Panc1 (cell line): ENCODE measurements at regions not wholly inside any gene's neighbourhood (a gene's known extent, or its start where the extent isn't known, plus 50 kb on each side); places are given as distances from the start of the nearest gene placed in this dataset.

Experiments
- ATAC-seq: fragments of 200-7000 bp; cut with Tn5 transposase; 2 replicates; pipeline ENCODE4 v1.9.1; 2020; ENCODE audit warnings: mild to moderate bottlenecking, moderate library complexity
- BruUV-seq: library from RNA; stranded (reverse); fragments of 400-500 nt; replicated peaks from 2 replicates; lab custom pipeline; 2021; lab: Mats Ljungman, UMichigan
- CTCF ChIA-PET: fragments of 300-600 bp; sonication (Branson Sonifier 250); formaldehyde crosslinking; loops from one replicate; lab custom pipeline; 2022; ENCODE audit warnings: antibody characterized with exemption; lab: Charles Lee
- POLR2A ChIA-PET: fragments of 300-600 bp; sonication (Branson Sonifier 250); formaldehyde crosslinking; loops from one replicate; lab custom pipeline; 2022; ENCODE audit warnings: antibody characterized with exemption; lab: Charles Lee
- DNase-seq: peaks from one replicate; pipeline ENCODE4 v3.0.0-alpha.2; 2010; ENCODE audit warnings: low read depth, low spot score
- H3K27ac ChIP-seq: 2 replicates; pipeline ENCODE4 v1.5.1; 2011; ENCODE audit warnings: mild to moderate bottlenecking, low read length, inconsistent platforms
- H3K27me3 ChIP-seq: fragments of 200-500 bp; sonication (Bioruptor generic); 2 replicates; pipeline ENCODE4 v1.6.0; 2014; ENCODE audit warnings: low read length, inconsistent platforms; ENCODE audit not compliant: control insufficient read depth, insufficient read depth
- H3K36me3 ChIP-seq: fragments of 200-500 bp; sonication (Bioruptor generic); 2 replicates; pipeline ENCODE4 v1.5.1; 2014; ENCODE audit warnings: inconsistent platforms, mild to moderate bottlenecking, low read length, moderate library complexity; ENCODE audit not compliant: control insufficient read depth, insufficient read depth
- H3K4me1 ChIP-seq: 2 replicates; pipeline ENCODE4 v1.5.1; 2011; ENCODE audit warnings: inconsistent platforms, mild to moderate bottlenecking, low read length, moderate library complexity; ENCODE audit not compliant: control insufficient read depth, insufficient read depth
- H3K4me3 ChIP-seq, 2 experiments: 2 replicates each; pipeline ENCODE4 v1.5.1; 2011 to 2012; ENCODE audit warnings: low read depth in 2 of 2, low read length in 2 of 2, mild to moderate bottlenecking in 2 of 2, inconsistent platforms in 1 of 2, moderate library complexity in 1 of 2
- H3K9me3 ChIP-seq: fragments of 200-500 bp; sonication (Bioruptor generic); 2 replicates; pipeline ENCODE4 v1.5.1; 2014; ENCODE audit warnings: low read depth, mild to moderate bottlenecking, inconsistent platforms, low read length, moderate library complexity; ENCODE audit not compliant: control insufficient read depth, insufficient read depth
- CTCF ChIP-seq: fragments of 450-650 bp; IDR thresholded peaks from 2 replicates; pipeline ENCODE4 v1.5.1; 2017; ENCODE audit warnings: mild to moderate bottlenecking
- POLR2AphosphoS5 ChIP-seq: IDR thresholded peaks from 2 replicates; pipeline ENCODE4 v1.6.1; 2012; ENCODE audit warnings: mild to moderate bottlenecking, low read depth, low read length, moderate library complexity
- REST ChIP-seq, 2 experiments: IDR thresholded peaks; 2 replicates each; pipeline ENCODE4 v1.6.1; 2011 to 2012; ENCODE audit warnings: low read depth in 2 of 2, control low read depth in 1 of 2, low read length in 1 of 2, mild to moderate bottlenecking in 1 of 2, moderate library complexity in 1 of 2; ENCODE audit not compliant: insufficient read depth in 1 of 2
- SIN3A ChIP-seq: IDR thresholded peaks from 2 replicates; pipeline ENCODE4 v1.6.1; 2012; ENCODE audit warnings: low read depth, mild to moderate bottlenecking, low read length, moderate library complexity, borderline replicate concordance; ENCODE audit not compliant: insufficient read depth
- TCF7L2 ChIP-seq: IDR thresholded peaks from 2 replicates; pipeline ENCODE4 v1.6.1; 2011; ENCODE audit warnings: mild to moderate bottlenecking, low read depth, low read length, inconsistent platforms
- in situ Hi-C: cut with HindIII; loops from 2 replicates; pipeline ENCODE4 v1.10.0; 2016; ENCODE audit warnings: low sequenced_read_pairs, low pct_unique_long_range_greater_than_20kb
- intact Hi-C: fragments of 100-400 bp; cut with micrococcal nuclease; formaldehyde crosslinking; loops from one replicate; pipeline ENCODE4 v1.10.0; 2022; ENCODE audit not compliant: unreplicated experiment

DNA sequence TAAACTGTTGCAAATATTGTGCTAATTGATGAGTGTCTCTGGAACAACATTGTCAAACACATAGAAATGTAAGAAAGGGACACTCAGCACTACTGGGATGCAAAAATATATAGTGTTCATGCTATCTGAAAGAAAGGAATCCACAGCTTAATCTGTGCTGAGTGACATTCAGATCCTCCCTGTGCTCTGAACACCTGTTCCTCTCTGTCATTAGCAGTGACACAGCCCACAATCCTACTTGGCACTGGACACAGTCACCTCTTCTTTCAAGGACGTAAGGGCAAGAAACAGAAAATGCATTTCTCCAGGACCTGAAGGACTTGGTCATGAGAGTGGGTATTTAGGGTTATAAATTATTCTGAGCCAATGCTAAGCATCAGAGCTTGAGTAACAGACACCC lies 121.4 kb upstream of the SV2C start:
- no peaks in the 10 kb centered on the region for H3K4me1 ChIP-seq
- DNase-seq (no peak), ATAC-seq (no peak)
- intact Hi-C loops = no loop called here
- no peak overlapping the region for H3K27ac ChIP-seq
- BruUV-seq = no TSS peak
- POLR2A ChIA-PET = no interaction called here
- H3K27me3 ChIP-seq = 0 out of 2 replicates have a peak, but pooled peaks cover 3% of the 10 kb centered on the region
- in situ Hi-C loops = no loop called here
- H3K4me3 ChIP-seq = no peak overlapping the region
- TF ChIP-seq SIN3A (no peak), TCF7L2 (no peak), POLR2AphosphoS5 (no peak), REST (IDR thresholded peaks at IDR 0.05; ENCODE audit: insufficient read depth in 1 of 2, low read depth in 2 of 2, low read length in 1 of 2) (no peak), CTCF (no peak)
- H3K36me3 ChIP-seq = no peaks in the 10 kb centered on the region
- no peaks in the 10 kb centered on the region for H3K9me3 ChIP-seq
- CTCF ChIA-PET = no interaction called here

DNA sequence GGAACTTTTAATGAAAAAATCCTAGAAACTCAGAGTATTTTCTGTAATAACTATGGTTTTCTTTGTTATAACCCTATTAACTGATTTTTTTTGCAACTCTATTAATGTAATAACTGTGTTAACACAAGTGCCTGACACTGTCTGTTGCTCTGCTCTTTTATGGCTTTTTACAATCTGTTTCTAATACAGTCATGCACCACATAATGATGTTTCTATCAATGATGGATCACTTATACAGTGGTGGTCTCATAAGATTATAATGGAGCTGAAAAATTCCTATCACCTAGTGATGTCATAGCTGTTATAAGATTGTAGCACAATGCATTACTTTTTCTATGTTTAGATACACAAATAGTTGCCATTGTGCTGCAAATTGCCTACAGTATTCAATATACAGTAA lies 123.1 kb upstream of the SV2C start:
- ATAC-seq (no peak), DNase-seq (no peak)
- no peak overlapping the region for H3K27ac ChIP-seq
- 0 out of 2 replicates have a peak, but pooled peaks cover 3% of the 10 kb centered on the region for H3K27me3 ChIP-seq
- in situ Hi-C loops = no loop called here
- CTCF ChIA-PET = no interaction called here
- TF ChIP-seq REST (IDR thresholded peaks at IDR 0.05; ENCODE audit: insufficient read depth in 1 of 2, low read depth in 2 of 2, low read length in 1 of 2) (no peak), TCF7L2 (no peak), POLR2AphosphoS5 (no peak), CTCF (no peak)
- intact Hi-C loops = no loop called here
- no peak overlapping the region for H3K4me3 ChIP-seq
- H3K36me3 ChIP-seq = no peaks in the 10 kb centered on the region
- H3K9me3 ChIP-seq = no peaks in the 10 kb centered on the region
- POLR2A ChIA-PET = no interaction called here
- no TSS peak for BruUV-seq
- no peaks in the 10 kb centered on the region for H3K4me1 ChIP-seq
